ENCODE measurements at regions not wholly inside any gene's neighbourhood (a gene's known extent, or its start where the extent isn't known, plus 50 kb on each side); places are given as distances from the start of the nearest gene placed in this dataset.

GRCh38 chr14:25113394-25113793 lies 63.4 kb upstream of the STXBP6 start:
- 68 to 76% methylated on average over 1 of the region's 1 CpG for WGBS, 2 donors
- Histone ChIP-seq H3K4me1 (ENCODE audit: control insufficient read depth in 1 of 2, insufficient read depth in 2 of 2, low read length in 2 of 2) (peaks cover 0 to 3% of the 10 kb centered on the region in 2 donors), H3K27ac (ENCODE audit: low read depth in 1 of 2, low read length in 2 of 2) (no peak overlapping the region), H3K9me3 (ENCODE audit: control insufficient read depth, low read length) (peaks cover 1% of the 10 kb centered on the region), H3K36me3 (ENCODE audit: control insufficient read depth in 1 of 2, insufficient read depth in 2 of 2, low read length in 1 of 2) (no peaks in the 10 kb centered on the region), H3K27me3 (ENCODE audit: control insufficient read depth in 1 of 2, insufficient read depth in 2 of 2, low read length in 1 of 2) (no peaks in the 10 kb centered on the region), H3K4me3 (ENCODE audit: low read length in 2 of 2) (no peak overlapping the region)
- DNase-seq (no peak), ATAC-seq (ENCODE audit: low FRiP score) (no peak)
- intact Hi-C loops (cut with DNase I), result no loop called here

DNA sequence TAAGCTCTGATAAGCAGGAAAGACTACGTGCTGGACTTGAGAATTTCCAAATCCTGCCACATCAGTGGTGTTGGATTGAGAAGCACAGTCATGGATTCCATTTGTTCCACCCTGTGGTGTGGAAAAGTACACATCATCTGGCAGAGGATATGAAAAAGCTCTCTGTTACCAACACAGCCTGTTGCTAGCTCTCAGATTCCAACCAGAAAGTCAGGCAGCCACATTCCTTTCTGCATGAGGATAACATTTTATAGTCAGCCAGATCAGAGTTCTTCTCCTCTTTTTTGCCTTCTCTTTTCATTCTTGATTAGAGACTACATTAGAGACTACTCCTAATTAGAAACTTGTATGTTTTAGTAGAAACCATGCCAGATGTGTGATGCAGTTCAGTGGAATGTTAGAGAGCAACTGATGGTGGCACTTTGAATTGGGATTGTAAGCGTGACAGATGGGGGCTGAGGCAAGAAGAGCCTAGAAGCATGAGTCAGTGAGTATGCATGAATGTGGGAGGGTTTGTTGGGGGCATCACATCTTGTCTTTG lies 61.2 kb upstream of the STXBP6 start:
- Histone ChIP-seq H3K4me3 (ENCODE audit: low read length in 2 of 2) (no peak overlapping the region), H3K27ac (ENCODE audit: low read depth in 1 of 2, low read length in 2 of 2) (peak overlapping the region in 1 of 2 donors; percentile 48), H3K9me3 (ENCODE audit: control insufficient read depth, low read length) (peaks cover 1% of the 10 kb centered on the region), H3K4me1 (ENCODE audit: control insufficient read depth in 1 of 2, insufficient read depth in 2 of 2, low read length in 2 of 2) (peaks cover 0 to 3% of the 10 kb centered on the region in 2 donors), H3K27me3 (ENCODE audit: control insufficient read depth in 1 of 2, insufficient read depth in 2 of 2, low read length in 1 of 2) (no peaks in the 10 kb centered on the region), H3K36me3 (ENCODE audit: control insufficient read depth in 1 of 2, insufficient read depth in 2 of 2, low read length in 1 of 2) (no peaks in the 10 kb centered on the region)
- DNase-seq (no peak), ATAC-seq (ENCODE audit: low FRiP score) (no peak)
- WGBS, 2 donors, result 6 to 18% methylated on average over 2 of the region's 2 CpGs
- intact Hi-C loops (cut with DNase I), result loop anchor here in 1 of 2 donors (2.0 kb wide), 1 partner anchor 20 kb away; no protein-coding TSS in a partner anchor

DNA sequence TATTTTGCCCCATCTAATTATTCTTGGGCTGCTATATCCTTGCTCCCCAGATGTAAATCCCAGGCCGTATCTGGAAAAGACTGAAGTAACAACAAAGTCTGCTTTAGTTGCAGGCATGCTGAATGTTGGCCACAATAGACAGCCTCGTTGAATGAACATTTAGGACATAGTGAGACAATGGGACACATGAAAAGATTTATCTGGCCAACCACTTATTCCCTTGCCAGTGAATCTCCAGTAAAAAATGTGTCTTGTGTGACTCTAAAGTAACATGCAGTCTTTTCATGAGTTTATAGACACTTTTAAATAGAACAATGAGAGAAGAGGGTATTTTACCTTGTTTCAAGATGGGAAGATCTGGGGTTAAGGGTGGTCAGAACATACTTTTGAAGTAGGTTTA lies 60.2 kb upstream of the STXBP6 start:
- no peaks in the 10 kb centered on the region for H3K27me3 ChIP-seq (ENCODE audit: control insufficient read depth in 1 of 2, insufficient read depth in 2 of 2, low read length in 1 of 2)
- H3K36me3 ChIP-seq (ENCODE audit: control insufficient read depth in 1 of 2, insufficient read depth in 2 of 2, low read length in 1 of 2), result no peaks in the 10 kb centered on the region
- no peak overlapping the region for H3K27ac ChIP-seq (ENCODE audit: low read depth in 1 of 2, low read length in 2 of 2)
- H3K9me3 ChIP-seq (ENCODE audit: control insufficient read depth, low read length), result peaks cover 1% of the 10 kb centered on the region
- H3K4me1 ChIP-seq (ENCODE audit: control insufficient read depth in 1 of 2, insufficient read depth in 2 of 2, low read length in 2 of 2), result peaks cover 0 to 3% of the 10 kb centered on the region in 2 donors
- no peak overlapping the region for H3K4me3 ChIP-seq (ENCODE audit: low read length in 2 of 2)
- WGBS, 2 donors, result 64 to 76% methylated on average over 2 of the region's 2 CpGs
- DNase-seq, result no peak
- ATAC-seq (ENCODE audit: low FRiP score), result no peak
- intact Hi-C loops (cut with DNase I), result loop anchor here in 1 of 2 donors (2.0 kb wide), 1 partner anchor 19 kb away; no protein-coding TSS in a partner anchor

GRCh38 chr14:25108959-25109358 lies 59.0 kb upstream of the STXBP6 start:
- intact Hi-C loops (cut with DNase I), result no loop called here
- ATAC-seq (ENCODE audit: low FRiP score) (no peak), DNase-seq (no peak)
- H3K27ac ChIP-seq (ENCODE audit: low read depth in 1 of 2, low read length in 2 of 2), result no peak overlapping the region
- H3K4me1 ChIP-seq (ENCODE audit: control insufficient read depth in 1 of 2, insufficient read depth in 2 of 2, low read length in 2 of 2), result peaks cover 0 to 3% of the 10 kb centered on the region in 2 donors
- H3K4me3 ChIP-seq (ENCODE audit: low read length in 2 of 2), result no peak overlapping the region
- H3K9me3 ChIP-seq (ENCODE audit: control insufficient read depth, low read length), result peaks cover 1% of the 10 kb centered on the region
- no peaks in the 10 kb centered on the region for H3K36me3 ChIP-seq (ENCODE audit: control insufficient read depth in 1 of 2, insufficient read depth in 2 of 2, low read length in 1 of 2)
- H3K27me3 ChIP-seq (ENCODE audit: control insufficient read depth in 1 of 2, insufficient read depth in 2 of 2, low read length in 1 of 2), result no peaks in the 10 kb centered on the region
- WGBS, 2 donors, result 28 to 50% methylated on average over 2 of the region's 2 CpGs

DNA sequence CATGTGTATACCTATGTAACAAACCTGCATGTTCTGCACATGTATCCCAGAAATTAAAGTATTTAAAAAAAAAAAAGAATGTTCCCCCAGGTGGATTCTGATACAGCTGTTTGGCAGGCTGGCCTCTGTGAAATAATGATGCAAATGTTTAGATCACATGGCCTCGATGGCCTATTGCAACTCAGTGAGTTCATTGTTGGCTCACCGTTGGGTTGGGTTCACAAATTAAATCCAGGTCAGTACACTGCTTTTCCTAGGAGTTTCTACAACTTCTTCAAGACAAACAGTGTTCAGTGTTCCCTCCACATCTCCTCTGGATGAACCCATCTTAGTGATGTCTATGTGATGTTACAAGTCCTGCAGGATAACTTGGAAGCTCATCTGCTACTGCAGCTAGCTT lies 58.3 kb upstream of the STXBP6 start:
- intact Hi-C loops (cut with DNase I), result no loop called here
- peaks cover 0 to 3% of the 10 kb centered on the region in 2 donors for H3K4me1 ChIP-seq (ENCODE audit: control insufficient read depth in 1 of 2, insufficient read depth in 2 of 2, low read length in 2 of 2)
- no peaks in the 10 kb centered on the region for H3K9me3 ChIP-seq (ENCODE audit: control insufficient read depth, low read length)
- no peak for ATAC-seq (ENCODE audit: low FRiP score)
- no peaks in the 10 kb centered on the region for H3K36me3 ChIP-seq (ENCODE audit: control insufficient read depth in 1 of 2, insufficient read depth in 2 of 2, low read length in 1 of 2)
- no peak overlapping the region for H3K27ac ChIP-seq (ENCODE audit: low read depth in 1 of 2, low read length in 2 of 2)
- no peak for DNase-seq
- H3K4me3 ChIP-seq (ENCODE audit: low read length in 2 of 2), result no peak overlapping the region
- no peaks in the 10 kb centered on the region for H3K27me3 ChIP-seq (ENCODE audit: control insufficient read depth in 1 of 2, insufficient read depth in 2 of 2, low read length in 1 of 2)
- 94 to 95% methylated on average over 2 of the region's 2 CpGs for WGBS, 2 donors

GRCh38 chr14:25103820-25104219 lies 53.9 kb upstream of the STXBP6 start:
- no peak for ATAC-seq (ENCODE audit: low FRiP score)
- no peaks in the 10 kb centered on the region for H3K36me3 ChIP-seq (ENCODE audit: control insufficient read depth in 1 of 2, insufficient read depth in 2 of 2, low read length in 1 of 2)
- no peaks in the 10 kb centered on the region for H3K4me1 ChIP-seq (ENCODE audit: control insufficient read depth in 1 of 2, insufficient read depth in 2 of 2, low read length in 2 of 2)
- no peaks in the 10 kb centered on the region for H3K9me3 ChIP-seq (ENCODE audit: control insufficient read depth, low read length)
- H3K27ac ChIP-seq (ENCODE audit: low read depth in 1 of 2, low read length in 2 of 2), result no peak overlapping the region
- DNase-seq, result no peak
- WGBS, 2 donors, result 18 to 72% methylated on average over 2 of the region's 2 CpGs
- H3K4me3 ChIP-seq (ENCODE audit: low read length in 2 of 2), result no peak overlapping the region
- intact Hi-C loops (cut with DNase I), result no loop called here
- no peaks in the 10 kb centered on the region for H3K27me3 ChIP-seq (ENCODE audit: control insufficient read depth in 1 of 2, insufficient read depth in 2 of 2, low read length in 1 of 2)

DNA sequence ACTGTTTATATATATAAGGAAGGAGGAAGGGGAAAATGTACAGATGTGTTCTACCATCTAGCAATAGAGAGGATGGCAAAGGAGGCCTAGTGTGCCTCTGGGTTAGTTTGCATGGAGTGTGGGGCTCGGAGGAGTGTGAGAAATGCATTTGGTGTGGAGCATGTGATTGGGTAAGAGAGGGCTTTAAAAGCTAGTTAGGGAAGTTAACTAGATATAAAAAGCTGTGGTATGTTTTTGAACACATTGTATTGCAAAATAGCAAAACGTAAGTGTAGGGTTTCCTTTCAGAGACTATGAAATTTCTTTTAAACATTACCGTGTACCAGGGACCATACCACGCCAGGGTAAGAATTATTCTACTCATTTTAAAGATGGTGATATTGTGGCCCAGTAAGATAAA lies 53.3 kb upstream of the STXBP6 start:
- no peaks in the 10 kb centered on the region for H3K36me3 ChIP-seq (ENCODE audit: control insufficient read depth in 1 of 2, insufficient read depth in 2 of 2, low read length in 1 of 2)
- no peak for DNase-seq
- H3K9me3 ChIP-seq (ENCODE audit: control insufficient read depth, low read length), result no peaks in the 10 kb centered on the region
- WGBS, 2 donors, result 82 to 84% methylated on average over 4 of the region's 4 CpGs
- no peak overlapping the region for H3K4me3 ChIP-seq (ENCODE audit: low read length in 2 of 2)
- ATAC-seq (ENCODE audit: low FRiP score), result no peak
- H3K27ac ChIP-seq (ENCODE audit: low read depth in 1 of 2, low read length in 2 of 2), result no peak overlapping the region
- H3K4me1 ChIP-seq (ENCODE audit: control insufficient read depth in 1 of 2, insufficient read depth in 2 of 2, low read length in 2 of 2), result no peaks in the 10 kb centered on the region
- no peaks in the 10 kb centered on the region for H3K27me3 ChIP-seq (ENCODE audit: control insufficient read depth in 1 of 2, insufficient read depth in 2 of 2, low read length in 1 of 2)
- intact Hi-C loops (cut with DNase I), result no loop called here

- intact Hi-C loops (cut with DNase I), result no loop called here
Measured at GRCh38 chr14:25102788-25103187, 52.8 kb upstream of the STXBP6 start.

DNA sequence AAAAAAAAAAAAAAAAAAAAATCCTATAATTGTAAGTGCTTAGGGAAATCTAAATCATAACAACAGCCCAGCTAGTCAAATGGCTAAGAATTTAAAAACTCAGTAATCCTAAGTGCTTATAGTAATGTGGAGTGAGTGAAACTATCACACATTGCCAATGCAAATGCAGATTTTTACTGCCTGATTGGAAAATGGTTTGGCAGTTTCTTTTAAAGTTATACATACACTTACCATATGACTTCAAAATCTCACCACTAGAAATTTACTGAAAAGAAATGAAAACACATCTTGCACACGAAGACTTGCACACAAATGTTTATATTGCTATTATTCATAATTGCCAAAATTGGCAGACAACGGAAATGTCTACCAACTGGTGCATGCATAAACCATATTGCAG lies 51.3 kb upstream of the STXBP6 start:
- ATAC-seq (ENCODE audit: low FRiP score), result no peak
- no peak for DNase-seq
- Histone ChIP-seq H3K9me3 (ENCODE audit: control insufficient read depth, low read length) (no peaks in the 10 kb centered on the region), H3K27ac (ENCODE audit: low read depth in 1 of 2, low read length in 2 of 2) (no peak overlapping the region), H3K4me3 (ENCODE audit: low read length in 2 of 2) (no peak overlapping the region), H3K36me3 (ENCODE audit: control insufficient read depth in 1 of 2, insufficient read depth in 2 of 2, low read length in 1 of 2) (no peaks in the 10 kb centered on the region), H3K4me1 (ENCODE audit: control insufficient read depth in 1 of 2, insufficient read depth in 2 of 2, low read length in 2 of 2) (no peaks in the 10 kb centered on the region), H3K27me3 (ENCODE audit: control insufficient read depth in 1 of 2, insufficient read depth in 2 of 2, low read length in 1 of 2) (no peaks in the 10 kb centered on the region)
- intact Hi-C loops (cut with DNase I), result no loop called here
- 14 to 56% methylated on average over 2 of the region's 2 CpGs for WGBS, 2 donors

More at GRCh38 chr14:25102788-25103187, 52.8 kb upstream of the STXBP6 start:
- no peaks in the 10 kb centered on the region for H3K36me3 ChIP-seq (ENCODE audit: control insufficient read depth in 1 of 2, insufficient read depth in 2 of 2, low read length in 1 of 2)
- H3K9me3 ChIP-seq (ENCODE audit: control insufficient read depth, low read length), result no peaks in the 10 kb centered on the region
- no peaks in the 10 kb centered on the region for H3K27me3 ChIP-seq (ENCODE audit: control insufficient read depth in 1 of 2, insufficient read depth in 2 of 2, low read length in 1 of 2)
- H3K4me3 ChIP-seq (ENCODE audit: low read length in 2 of 2), result no peak overlapping the region
- ATAC-seq (ENCODE audit: low FRiP score), result no peak
- no peak for DNase-seq
- 70 to 93% methylated on average over 1 of the region's 1 CpG for WGBS, 2 donors
- H3K27ac ChIP-seq (ENCODE audit: low read depth in 1 of 2, low read length in 2 of 2), result no peak overlapping the region
- H3K4me1 ChIP-seq (ENCODE audit: control insufficient read depth in 1 of 2, insufficient read depth in 2 of 2, low read length in 2 of 2), result no peaks in the 10 kb centered on the region

Data from aorta (tissue), 5 donors.